Pons (tissue), 1 donor: ENCODE measurements at regions not wholly inside any gene's neighbourhood (a gene's known extent, or its start where the extent isn't known, plus 50 kb on each side); places are given as distances from the start of the nearest gene placed in this dataset.

Experiments
- DNase-seq: peaks from one replicate; pipeline ENCODE4 v3.0.0-alpha.2; 2016; ENCODE audit warnings: low spot score

- DNase-seq: no peak
Observed at GRCh38 chr16:86889974-86890373, 311.6 kb downstream of the FOXL1 start.

- no peak for DNase-seq
Observed at GRCh38 chr16:86891121-86891520, 312.8 kb downstream of the FOXL1 start.

- DNase-seq: no peak
Observed at GRCh38 chr16:86891631-86892030, 313.3 kb downstream of the FOXL1 start.

GRCh38 chr16:86892509-86892908 is 314.2 kb downstream of the FOXL1 start:
- no peak for DNase-seq

GRCh38 chr16:86893506-86893905 is 315.2 kb downstream of the FOXL1 start:
- no peak for DNase-seq

- no peak for DNase-seq
Observed at GRCh38 chr16:86894029-86894567, 315.7 kb downstream of the FOXL1 start.

GRCh38 chr16:86894925-86895324 is 316.6 kb downstream of the FOXL1 start:
- DNase-seq: no peak

GRCh38 chr16:86895606-86896005 is 317.3 kb downstream of the FOXL1 start:
- no peak for DNase-seq

- DNase-seq: no peak
Observed at GRCh38 chr16:86896976-86897375, 318.6 kb downstream of the FOXL1 start.

GRCh38 chr16:86897486-86897885 is 319.1 kb downstream of the FOXL1 start:
- DNase-seq: no peak

- DNase-seq: no peak
Observed at GRCh38 chr16:86898386-86898785, 320.0 kb downstream of the FOXL1 start.

- DNase-seq: no peak
Observed at GRCh38 chr16:86899151-86899550, 320.8 kb downstream of the FOXL1 start.

GRCh38 chr16:86899757-86900156 is 321.4 kb downstream of the FOXL1 start:
- no peak for DNase-seq

GRCh38 chr16:86901483-86901882 is 323.1 kb downstream of the FOXL1 start:
- no peak for DNase-seq

- DNase-seq: no peak
Observed at GRCh38 chr16:86902656-86903001, 324.3 kb downstream of the FOXL1 start.

GRCh38 chr16:86903068-86903467 is 324.7 kb downstream of the FOXL1 start:
- no peak for DNase-seq

GRCh38 chr16:86905302-86905701 is 327.0 kb downstream of the FOXL1 start:
- DNase-seq: no peak

- DNase-seq: no peak
Observed at GRCh38 chr16:86906623-86907022, 328.3 kb downstream of the FOXL1 start.

- DNase-seq: no peak
Observed at GRCh38 chr16:86909359-86910160, 331.2 kb downstream of the FOXL1 start.

GRCh38 chr16:86910161-86910769 is 331.9 kb downstream of the FOXL1 start:
- no peak for DNase-seq

GRCh38 chr16:86911437-86911958 is 333.1 kb downstream of the FOXL1 start:
- no peak for DNase-seq

- DNase-seq: no peak
Observed at GRCh38 chr16:86913886-86914285, 335.5 kb downstream of the FOXL1 start.
